Ovary (tissue), 3 donors: ENCODE measurements at regions not wholly inside any gene's neighbourhood (a gene's known extent, or its start where the extent isn't known, plus 50 kb on each side); places are given as distances from the start of the nearest gene placed in this dataset.
"Not testable (repeated sequence)": the region's sequence is repeated elsewhere in the genome, so short reads cannot be mapped to it uniquely, and the experiment has no call there.

Experiments
- CTCF ChIP-seq, 3 donors: fragments of 450-650 bp in 2 of 3; fragments of 200-600 bp in 1 of 3; IDR thresholded peaks; one replicate each; pipeline versions ENCODE4 v1.5.1 to v1.8.0; 2016 to 2022; ENCODE audit warnings: antibody characterized with exemption in 3 of 3, mild to moderate bottlenecking in 1 of 3
- POLR2A ChIP-seq: fragments of 450-650 bp; IDR thresholded peaks from one replicate; pipeline ENCODE4 v1.6.1; 2017; ENCODE audit warnings: antibody characterized with exemption, mild to moderate bottlenecking, moderate library complexity
- donor health status: DM: no; HTN: no; CAD: no.

DNA sequence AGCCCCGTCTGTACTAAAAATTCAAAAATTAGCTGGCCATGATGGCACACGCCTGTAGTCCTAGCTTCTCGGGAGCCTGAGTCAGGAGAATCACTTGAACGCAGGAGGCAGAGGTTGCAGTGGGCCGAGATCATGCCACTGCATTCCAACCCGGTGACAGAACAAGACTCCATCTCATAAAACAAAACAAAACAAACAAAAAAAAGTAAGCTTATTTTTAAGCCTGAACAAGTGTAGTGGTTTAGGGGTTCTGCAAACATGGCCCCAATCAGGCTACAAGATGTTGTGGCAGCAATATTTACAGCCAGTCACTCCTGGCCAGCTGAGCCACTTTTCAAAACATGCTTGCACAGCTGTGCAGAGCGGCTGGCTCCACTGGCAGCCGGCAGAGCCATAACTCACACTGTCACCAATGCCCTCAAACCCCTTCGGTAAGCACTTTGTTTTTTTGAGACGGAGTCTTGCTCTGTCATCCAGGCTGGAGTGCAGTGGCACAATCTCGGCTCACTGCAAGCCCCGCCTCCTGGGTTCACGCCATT lies 56.2 kb upstream of the CLEC6A start:
- not testable (repeated sequence) for TF ChIP-seq CTCF (IDR thresholded peaks at IDR 0.05); POLR2A
